ENCODE measurements at regions not wholly inside any gene's neighbourhood (a gene's known extent, or its start where the extent isn't known, plus 50 kb on each side); places are given as distances from the start of the nearest gene placed in this dataset.

GRCh38 chr10:58937423-58937822 lies 239.0 kb upstream of the PHYHIPL start:
- H2BK12ac ChIP-seq (ENCODE audit: low read length) = no peak overlapping the region
- no peaks in the 10 kb centered on the region for H3K27me3 ChIP-seq (ENCODE audit: control insufficient read depth in 3 of 3, insufficient read depth in 3 of 3, low read depth in 1 of 3, low read length in 3 of 3)
- DNase-seq (ENCODE audit: low spot score) = no peak
- no peak overlapping the region for H3K4me2 ChIP-seq (ENCODE audit: insufficient read depth, low read length, poor library complexity, severe bottlenecking)
- H2AFZ ChIP-seq (ENCODE audit: low read length) = no peak overlapping the region
- no peak overlapping the region for H4K91ac ChIP-seq (ENCODE audit: low read depth, low read length, poor library complexity)
- no peaks in the 10 kb centered on the region for H3K4me1 ChIP-seq (ENCODE audit: control insufficient read depth in 2 of 2, insufficient read depth in 1 of 2, low read depth in 1 of 2, low read length in 2 of 2)
- no peak overlapping the region for H3K4me3 ChIP-seq (ENCODE audit: low read length in 2 of 2)
- H3K18ac ChIP-seq (ENCODE audit: low read length) = no peak overlapping the region
- H3K14ac ChIP-seq (ENCODE audit: low read length) = no peak overlapping the region
- no peaks in the 10 kb centered on the region for H3K36me3 ChIP-seq (replicated peaks in 1 of 2; ENCODE audit: control insufficient read depth in 2 of 2, insufficient read depth in 2 of 2, low read length in 2 of 2)
- no peak overlapping the region for H3K9ac ChIP-seq (ENCODE audit: low read depth, low read length, poor library complexity)
- H4K8ac ChIP-seq (ENCODE audit: low read depth, low read length) = no peak overlapping the region
- H3K9me3 ChIP-seq (replicated peaks in 1 of 2; ENCODE audit: control insufficient read depth in 2 of 2, insufficient read depth in 1 of 2, low read depth in 1 of 2, low read length in 2 of 2) = no peaks in the 10 kb centered on the region
- no peak overlapping the region for H2BK5ac ChIP-seq (ENCODE audit: low read length)
- no peak overlapping the region for H2AK5ac ChIP-seq (ENCODE audit: low read depth, low read length)
- no peak overlapping the region for H2BK15ac ChIP-seq (ENCODE audit: low read length)
- no peak overlapping the region for H2BK120ac ChIP-seq (ENCODE audit: low read depth, low read length)
- no peaks in the 10 kb centered on the region for H3K79me1 ChIP-seq (ENCODE audit: low read depth, low read length)
- no peak overlapping the region for H3K4ac ChIP-seq (ENCODE audit: low read length)
- WGBS, 2 donors (ENCODE audit: extremely low coverage in 2 of 2, insufficient read length in 2 of 2, insufficient replicate concordance in 1 of 2) = no CpG with 5 or more reads among the region's 9 CpGs
- no peak overlapping the region for H3K27ac ChIP-seq (replicated peaks; ENCODE audit: low read length)
- no peak overlapping the region for H3K23ac ChIP-seq (ENCODE audit: low read depth, low read length, poor library complexity)

- no peaks in the 10 kb centered on the region for H3K79me1 ChIP-seq (ENCODE audit: low read depth, low read length)
- H3K4me3 ChIP-seq (ENCODE audit: low read length in 2 of 2) = no peak overlapping the region
- no peak overlapping the region for H3K23ac ChIP-seq (ENCODE audit: low read depth, low read length, poor library complexity)
- no peaks in the 10 kb centered on the region for H3K27me3 ChIP-seq (ENCODE audit: control insufficient read depth in 3 of 3, insufficient read depth in 3 of 3, low read depth in 1 of 3, low read length in 3 of 3)
- H3K4me1 ChIP-seq (ENCODE audit: control insufficient read depth in 2 of 2, insufficient read depth in 1 of 2, low read depth in 1 of 2, low read length in 2 of 2) = no peaks in the 10 kb centered on the region
- no peak overlapping the region for H2BK5ac ChIP-seq (ENCODE audit: low read length)
- H3K27ac ChIP-seq (replicated peaks; ENCODE audit: low read length) = no peak overlapping the region
- H2BK12ac ChIP-seq (ENCODE audit: low read length) = no peak overlapping the region
- DNase-seq (ENCODE audit: low spot score) = no peak
- H3K4ac ChIP-seq (ENCODE audit: low read length) = no peak overlapping the region
- no peak overlapping the region for H4K91ac ChIP-seq (ENCODE audit: low read depth, low read length, poor library complexity)
- H3K18ac ChIP-seq (ENCODE audit: low read length) = no peak overlapping the region
- no peak overlapping the region for H2BK120ac ChIP-seq (ENCODE audit: low read depth, low read length)
- no peak overlapping the region for H2AK5ac ChIP-seq (ENCODE audit: low read depth, low read length)
- no peaks in the 10 kb centered on the region for H3K36me3 ChIP-seq (replicated peaks in 1 of 2; ENCODE audit: control insufficient read depth in 2 of 2, insufficient read depth in 2 of 2, low read length in 2 of 2)
- no peak overlapping the region for H3K4me2 ChIP-seq (ENCODE audit: insufficient read depth, low read length, poor library complexity, severe bottlenecking)
- no peak overlapping the region for H4K8ac ChIP-seq (ENCODE audit: low read depth, low read length)
- no peak overlapping the region for H3K14ac ChIP-seq (ENCODE audit: low read length)
- no peak overlapping the region for H3K9ac ChIP-seq (ENCODE audit: low read depth, low read length, poor library complexity)
- no peaks in the 10 kb centered on the region for H3K9me3 ChIP-seq (replicated peaks in 1 of 2; ENCODE audit: control insufficient read depth in 2 of 2, insufficient read depth in 1 of 2, low read depth in 1 of 2, low read length in 2 of 2)
- H2BK15ac ChIP-seq (ENCODE audit: low read length) = no peak overlapping the region
- H2AFZ ChIP-seq (ENCODE audit: low read length) = no peak overlapping the region
These were observed 233.7 kb upstream of the PHYHIPL start for GRCh38 chr10:58942724-58943123.

DNA sequence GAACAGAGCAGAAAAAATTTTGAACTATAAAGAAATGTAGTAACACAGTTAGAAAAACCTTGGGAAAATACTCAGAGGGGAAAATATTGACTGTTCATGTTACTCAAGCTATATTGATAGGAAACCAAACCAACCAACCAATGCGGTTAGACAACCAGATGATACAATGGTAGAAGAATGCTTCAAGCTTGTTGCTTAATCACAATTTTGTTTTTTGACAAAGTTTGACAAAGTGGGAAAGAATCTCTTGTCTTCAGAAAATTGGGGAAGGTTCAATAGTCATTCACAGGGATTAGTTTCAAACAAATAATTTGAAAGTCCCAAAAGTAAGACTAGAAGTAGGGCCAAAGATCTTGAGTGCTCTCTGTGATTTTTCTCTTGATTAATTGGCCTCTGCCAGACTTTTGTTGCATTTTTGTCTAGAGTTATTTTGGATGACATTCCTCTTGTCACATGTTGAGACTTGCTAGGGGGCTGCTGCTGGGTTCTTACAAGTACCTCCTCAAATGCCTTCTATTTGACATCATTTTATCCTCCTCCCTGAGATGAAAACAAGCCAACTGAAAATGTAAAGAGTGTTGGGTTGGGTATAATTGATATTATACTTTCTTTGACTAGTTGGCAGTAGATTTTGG lies 233.1 kb upstream of the PHYHIPL start:
- Histone ChIP-seq H2BK12ac (ENCODE audit: low read length) (no peak overlapping the region), H2AK5ac (ENCODE audit: low read depth, low read length) (no peak overlapping the region), H3K23ac (ENCODE audit: low read depth, low read length, poor library complexity) (no peak overlapping the region), H3K9ac (ENCODE audit: low read depth, low read length, poor library complexity) (no peak overlapping the region), H3K4me3 (ENCODE audit: low read length in 2 of 2) (no peak overlapping the region), H4K91ac (ENCODE audit: low read depth, low read length, poor library complexity) (no peak overlapping the region), H3K4me2 (ENCODE audit: insufficient read depth, low read length, poor library complexity, severe bottlenecking) (no peak overlapping the region), H2BK15ac (ENCODE audit: low read length) (no peak overlapping the region), H3K27ac (replicated peaks; ENCODE audit: low read length) (no peak overlapping the region), H3K79me1 (ENCODE audit: low read depth, low read length) (no peaks in the 10 kb centered on the region), H3K27me3 (ENCODE audit: control insufficient read depth in 3 of 3, insufficient read depth in 3 of 3, low read depth in 1 of 3, low read length in 3 of 3) (no peaks in the 10 kb centered on the region), H3K4ac (ENCODE audit: low read length) (no peak overlapping the region), H3K18ac (ENCODE audit: low read length) (no peak overlapping the region), H3K9me3 (replicated peaks in 1 of 2; ENCODE audit: control insufficient read depth in 2 of 2, insufficient read depth in 1 of 2, low read depth in 1 of 2, low read length in 2 of 2) (no peaks in the 10 kb centered on the region), H3K4me1 (ENCODE audit: control insufficient read depth in 2 of 2, insufficient read depth in 1 of 2, low read depth in 1 of 2, low read length in 2 of 2) (no peaks in the 10 kb centered on the region), H2AFZ (ENCODE audit: low read length) (no peak overlapping the region), H2BK5ac (ENCODE audit: low read length) (no peak overlapping the region), H3K36me3 (replicated peaks in 1 of 2; ENCODE audit: control insufficient read depth in 2 of 2, insufficient read depth in 2 of 2, low read length in 2 of 2) (no peaks in the 10 kb centered on the region), H2BK120ac (ENCODE audit: low read depth, low read length) (no peak overlapping the region), H3K14ac (ENCODE audit: low read length) (no peak overlapping the region), H4K8ac (ENCODE audit: low read depth, low read length) (no peak overlapping the region)
- DNase-seq (ENCODE audit: low spot score) = no peak
- WGBS, 2 donors (ENCODE audit: extremely low coverage in 2 of 2, insufficient read length in 2 of 2, insufficient replicate concordance in 1 of 2) = no CpG with 5 or more reads among the region's 1 CpG

DNA sequence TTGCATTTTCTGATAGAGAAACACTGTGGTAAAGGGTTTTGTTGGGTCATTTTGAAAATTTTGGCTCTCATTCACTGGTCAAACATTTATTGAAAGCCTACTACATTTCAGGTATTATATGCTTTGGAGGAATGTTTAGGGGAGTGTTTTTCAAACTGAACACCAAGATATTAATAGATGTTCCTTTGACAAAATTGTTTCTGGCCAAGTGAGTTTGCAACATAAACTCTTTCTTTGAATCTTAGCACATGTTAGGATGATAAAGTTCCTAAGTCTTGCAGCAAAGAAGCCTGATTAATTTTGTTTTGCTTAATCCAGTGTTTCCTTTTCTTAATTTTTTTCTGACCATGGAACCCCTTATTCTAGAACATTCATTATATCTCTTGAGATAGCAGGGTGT lies 232.5 kb upstream of the PHYHIPL start:
- no peaks in the 10 kb centered on the region for H3K27me3 ChIP-seq (ENCODE audit: control insufficient read depth in 3 of 3, insufficient read depth in 3 of 3, low read depth in 1 of 3, low read length in 3 of 3)
- no peak overlapping the region for H4K8ac ChIP-seq (ENCODE audit: low read depth, low read length)
- H3K4me2 ChIP-seq (ENCODE audit: insufficient read depth, low read length, poor library complexity, severe bottlenecking) = no peak overlapping the region
- H2BK120ac ChIP-seq (ENCODE audit: low read depth, low read length) = no peak overlapping the region
- H3K27ac ChIP-seq (replicated peaks; ENCODE audit: low read length) = no peak overlapping the region
- no peak overlapping the region for H4K91ac ChIP-seq (ENCODE audit: low read depth, low read length, poor library complexity)
- no peak overlapping the region for H3K14ac ChIP-seq (ENCODE audit: low read length)
- no peak for DNase-seq (ENCODE audit: low spot score)
- no peak overlapping the region for H3K18ac ChIP-seq (ENCODE audit: low read length)
- no peaks in the 10 kb centered on the region for H3K36me3 ChIP-seq (replicated peaks in 1 of 2; ENCODE audit: control insufficient read depth in 2 of 2, insufficient read depth in 2 of 2, low read length in 2 of 2)
- no peaks in the 10 kb centered on the region for H3K79me1 ChIP-seq (ENCODE audit: low read depth, low read length)
- H3K4me3 ChIP-seq (ENCODE audit: low read length in 2 of 2) = no peak overlapping the region
- H2AFZ ChIP-seq (ENCODE audit: low read length) = no peak overlapping the region
- H2BK5ac ChIP-seq (ENCODE audit: low read length) = no peak overlapping the region
- no peak overlapping the region for H2BK12ac ChIP-seq (ENCODE audit: low read length)
- H3K23ac ChIP-seq (ENCODE audit: low read depth, low read length, poor library complexity) = no peak overlapping the region
- H3K4me1 ChIP-seq (ENCODE audit: control insufficient read depth in 2 of 2, insufficient read depth in 1 of 2, low read depth in 1 of 2, low read length in 2 of 2) = no peaks in the 10 kb centered on the region
- no peak overlapping the region for H2AK5ac ChIP-seq (ENCODE audit: low read depth, low read length)
- no peak overlapping the region for H3K9ac ChIP-seq (ENCODE audit: low read depth, low read length, poor library complexity)
- no peaks in the 10 kb centered on the region for H3K9me3 ChIP-seq (replicated peaks in 1 of 2; ENCODE audit: control insufficient read depth in 2 of 2, insufficient read depth in 1 of 2, low read depth in 1 of 2, low read length in 2 of 2)
- H3K4ac ChIP-seq (ENCODE audit: low read length) = no peak overlapping the region
- H2BK15ac ChIP-seq (ENCODE audit: low read length) = no peak overlapping the region
